Skeletal muscle satellite cell (primary cell): ENCODE measurements at regions not wholly inside any gene's neighbourhood (a gene's known extent, or its start where the extent isn't known, plus 50 kb on each side); places are given as distances from the start of the nearest gene placed in this dataset.
"Not testable (repeated sequence)": the region's sequence is repeated elsewhere in the genome, so short reads cannot be mapped to it uniquely, and the experiment has no call there.

Experiments
- H3K27me3 ChIP-seq: 2 replicates; pipeline ENCODE4 v1.7.0; 2013; ENCODE audit warnings: low read length; ENCODE audit not compliant: control insufficient read depth, insufficient read depth
- H3K36me3 ChIP-seq: 2 replicates; pipeline ENCODE4 v1.7.0; 2013; ENCODE audit warnings: mild to moderate bottlenecking, control low read depth, low read length; ENCODE audit not compliant: insufficient read depth
- H3K4me1 ChIP-seq: 2 replicates; pipeline ENCODE4 v1.7.0; 2013; ENCODE audit warnings: low read length; ENCODE audit not compliant: control insufficient read depth, insufficient read depth
- H3K4me2 ChIP-seq: 2 replicates; pipeline ENCODE4 v1.7.0; 2013; ENCODE audit warnings: mild to moderate bottlenecking, low read length
- H3K4me3 ChIP-seq: 2 replicates; pipeline ENCODE4 v1.7.0; 2013; ENCODE audit warnings: low read length
- H3K9ac ChIP-seq: 2 replicates; pipeline ENCODE4 v1.7.0; 2013; ENCODE audit warnings: mild to moderate bottlenecking, low read depth, low read length, moderate library complexity
- H3K9me3 ChIP-seq: replicated peaks from 2 replicates; pipeline ENCODE4 v1.7.0; 2013; ENCODE audit warnings: mild to moderate bottlenecking, control low read depth, low read length

DNA sequence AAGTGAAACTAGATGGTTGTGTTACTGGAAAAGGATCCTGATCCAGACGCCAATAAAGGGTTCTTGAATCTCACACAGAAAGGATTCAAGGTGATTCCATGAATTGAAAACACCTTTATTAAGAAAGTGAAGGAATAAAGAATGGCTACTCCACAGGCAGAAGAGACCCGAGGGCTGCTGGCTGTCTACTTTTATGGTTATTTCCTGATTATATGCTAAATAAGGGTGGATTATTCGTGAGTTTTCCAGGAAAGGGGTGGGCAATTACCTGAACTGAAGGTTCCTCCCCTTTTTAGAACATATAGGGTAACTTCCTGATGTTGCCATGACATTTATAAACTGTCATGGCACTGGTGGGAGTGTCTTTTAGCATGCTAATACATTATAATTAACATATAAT, 50.9 kb upstream of the WARS2 start:
- no peak overlapping the region for H3K4me2 ChIP-seq
- no peak overlapping the region for H3K9ac ChIP-seq
- no peak overlapping the region for H3K4me3 ChIP-seq
- no peaks in the 10 kb centered on the region for H3K36me3 ChIP-seq
- H3K4me1 ChIP-seq, result no peaks in the 10 kb centered on the region
- no peaks in the 10 kb centered on the region for H3K27me3 ChIP-seq
- no peaks in the 10 kb centered on the region for H3K9me3 ChIP-seq

DNA sequence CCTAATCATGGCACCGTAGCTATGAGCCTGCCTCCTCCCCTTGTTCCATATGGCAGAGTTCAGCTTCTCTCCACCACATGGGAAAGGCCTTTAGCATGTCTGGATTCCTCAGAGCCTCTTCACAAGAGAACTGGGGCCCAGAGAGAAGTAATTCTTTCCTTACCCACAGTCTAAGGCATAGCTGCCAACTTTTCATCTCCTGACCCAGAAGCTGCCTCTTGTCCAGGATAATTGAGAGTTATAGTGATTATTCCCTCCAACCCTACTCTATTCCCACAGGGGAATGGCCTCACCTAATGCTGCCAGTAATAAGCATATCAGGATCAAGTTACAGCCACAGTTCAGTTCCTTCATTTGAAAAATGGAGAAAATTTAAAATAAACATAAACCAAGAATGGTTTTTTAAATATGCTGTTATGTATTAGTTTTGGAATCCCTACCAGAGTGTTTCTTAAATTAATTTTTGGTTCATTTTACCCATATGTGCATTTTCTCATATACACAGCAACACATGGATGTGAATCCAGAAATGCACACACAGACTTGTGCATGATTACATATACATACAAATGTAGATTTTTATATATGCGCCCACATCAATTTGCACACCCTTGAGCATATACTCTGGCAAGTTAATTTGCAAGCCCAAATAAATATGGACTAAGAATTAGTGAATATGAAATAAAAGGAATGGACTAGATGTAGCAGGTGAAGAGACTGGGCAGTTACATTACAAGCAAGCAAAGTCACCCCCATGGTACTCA, 63.9 kb upstream of the WARS2 start:
- Histone ChIP-seq H3K27me3 (no peaks in the 10 kb centered on the region), H3K36me3 (no peaks in the 10 kb centered on the region), H3K9ac (no peak overlapping the region), H3K4me3 (no peak overlapping the region), H3K9me3 (no peaks in the 10 kb centered on the region), H3K4me1 (no peaks in the 10 kb centered on the region), H3K4me2 (no peak overlapping the region)

DNA sequence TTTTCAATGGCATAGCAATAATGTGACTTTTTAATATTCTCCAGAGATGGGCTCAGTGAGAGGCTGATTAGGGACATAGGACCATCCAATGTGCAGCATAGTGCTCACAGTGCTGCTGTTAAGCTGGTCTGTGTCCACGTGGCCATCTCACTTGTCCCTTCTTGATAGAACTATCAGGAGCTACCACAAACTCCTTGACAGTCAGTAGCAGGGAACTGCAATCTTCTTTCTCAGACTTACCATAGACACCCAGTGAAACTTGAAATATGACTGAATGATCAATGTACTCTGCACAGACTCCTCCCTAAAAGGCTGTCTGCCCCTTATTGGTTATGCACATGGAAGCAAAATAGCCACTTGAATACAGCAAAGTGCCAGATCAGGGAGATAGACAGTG, 64.5 kb upstream of the WARS2 start:
- Histone ChIP-seq H3K4me1 (peaks cover under 1% of the 10 kb centered on the region), H3K9ac (no peak overlapping the region), H3K4me3 (no peak overlapping the region), H3K36me3 (no peaks in the 10 kb centered on the region), H3K9me3 (no peaks in the 10 kb centered on the region), H3K4me2 (no peak overlapping the region), H3K27me3 (no peaks in the 10 kb centered on the region)

DNA sequence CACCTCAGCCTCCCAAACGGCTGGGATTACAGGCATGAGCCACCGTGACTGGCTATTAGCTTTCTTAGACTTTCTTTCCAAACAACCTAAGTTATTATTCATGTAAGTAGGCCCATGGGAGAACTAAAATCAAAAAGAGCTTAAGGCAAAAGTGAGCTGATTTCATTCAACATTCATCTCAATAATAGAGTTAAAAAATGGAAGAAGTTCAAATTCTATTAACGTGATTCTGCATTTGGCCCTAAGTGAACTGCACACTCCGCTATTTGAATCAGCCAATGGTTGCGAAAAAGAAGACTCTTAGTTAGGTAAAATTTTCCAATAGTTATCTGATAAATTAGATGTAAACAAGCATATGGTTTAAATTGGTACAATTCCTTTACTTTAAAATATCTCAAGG, 68.6 kb upstream of the WARS2 start:
- H3K4me2 ChIP-seq, result no peak overlapping the region
- H3K9me3 ChIP-seq, result no peaks in the 10 kb centered on the region
- peaks cover 4% of the 10 kb centered on the region for H3K4me1 ChIP-seq
- H3K36me3 ChIP-seq, result no peaks in the 10 kb centered on the region
- no peak overlapping the region for H3K9ac ChIP-seq
- no peaks in the 10 kb centered on the region for H3K27me3 ChIP-seq
- H3K4me3 ChIP-seq, result no peak overlapping the region

DNA sequence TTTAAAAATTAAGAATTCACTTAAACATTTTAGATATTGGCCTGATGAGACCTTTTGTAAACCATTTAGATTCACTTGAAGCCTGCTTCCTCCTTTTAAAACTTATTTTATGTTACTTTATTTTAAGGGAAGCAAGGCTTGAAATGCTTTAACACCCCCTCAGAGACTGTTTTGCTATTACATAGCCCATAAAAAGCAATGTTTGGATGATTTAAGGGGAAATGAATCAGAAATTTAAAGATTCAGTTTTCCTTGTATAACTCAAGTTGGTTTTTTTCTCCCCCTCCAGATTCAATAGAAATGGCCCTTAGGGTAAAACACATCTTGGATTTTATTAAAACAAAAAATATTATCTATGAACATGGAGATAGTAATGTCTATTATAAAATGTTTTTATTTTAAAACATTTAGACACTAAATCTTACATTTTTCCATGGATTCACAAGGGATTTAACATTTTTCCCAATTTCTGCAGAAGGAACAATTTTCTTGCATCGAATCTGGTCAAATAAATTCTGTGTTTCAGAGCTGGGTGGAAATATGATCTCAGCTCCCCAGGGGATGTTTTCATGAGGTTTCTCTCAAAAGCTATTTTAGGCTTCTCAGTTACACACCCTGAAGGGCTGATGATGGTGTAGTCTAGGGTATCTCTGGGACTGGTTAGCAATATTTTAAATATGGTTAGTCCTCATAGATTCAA, 69.3 kb upstream of the WARS2 start:
- H3K27me3 ChIP-seq, result no peaks in the 10 kb centered on the region
- no peaks in the 10 kb centered on the region for H3K36me3 ChIP-seq
- H3K4me1 ChIP-seq, result peaks cover 4% of the 10 kb centered on the region
- H3K9me3 ChIP-seq, result no peaks in the 10 kb centered on the region
- no peak overlapping the region for H3K9ac ChIP-seq
- H3K4me2 ChIP-seq, result no peak overlapping the region
- H3K4me3 ChIP-seq, result no peak overlapping the region

DNA sequence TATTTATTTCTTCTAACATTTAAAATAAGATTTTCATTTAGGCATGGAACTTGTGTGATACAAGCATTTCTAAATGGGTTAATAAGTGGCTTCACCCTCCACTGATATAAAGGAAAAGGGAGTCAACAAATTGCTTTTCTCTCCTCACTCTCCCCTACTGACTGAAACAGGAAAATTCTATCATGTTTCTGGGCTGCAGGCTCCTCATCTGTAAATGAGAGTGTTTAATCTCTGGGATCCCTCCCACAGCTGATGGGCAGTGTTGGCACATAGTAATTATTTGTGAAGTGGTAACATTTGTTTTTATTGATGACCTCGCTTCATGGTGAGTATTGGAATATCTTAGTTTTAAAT, 69.8 kb upstream of the WARS2 start:
- Histone ChIP-seq H3K9me3 (no peaks in the 10 kb centered on the region), H3K4me1 (peaks cover 4% of the 10 kb centered on the region), H3K4me3 (no peak overlapping the region), H3K9ac (no peak overlapping the region), H3K27me3 (no peaks in the 10 kb centered on the region), H3K36me3 (no peaks in the 10 kb centered on the region), H3K4me2 (no peak overlapping the region)

DNA sequence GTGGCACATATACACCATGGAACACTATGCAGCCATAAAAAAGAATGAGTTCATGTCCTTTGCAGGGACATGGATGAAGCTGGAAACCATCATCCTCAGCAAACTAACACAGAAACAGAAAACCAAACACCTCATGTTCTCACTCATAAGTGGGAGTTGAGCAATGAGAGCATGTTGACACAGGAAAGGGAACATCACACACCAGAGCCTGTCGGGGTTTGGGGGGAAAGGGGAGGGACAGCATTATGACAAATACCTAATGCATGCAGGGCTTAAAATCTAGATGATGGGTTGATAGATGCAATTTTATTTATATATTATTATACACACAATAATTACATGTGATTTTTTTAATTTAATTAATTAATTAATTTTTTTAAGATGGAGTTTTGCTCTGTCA, 72.8 kb upstream of the WARS2 start:
- not testable (repeated sequence) for H3K4me1 ChIP-seq, H3K4me3 ChIP-seq, H3K9me3 ChIP-seq, H3K4me2 ChIP-seq, H3K36me3 ChIP-seq, H3K9ac ChIP-seq, H3K27me3 ChIP-seq

DNA sequence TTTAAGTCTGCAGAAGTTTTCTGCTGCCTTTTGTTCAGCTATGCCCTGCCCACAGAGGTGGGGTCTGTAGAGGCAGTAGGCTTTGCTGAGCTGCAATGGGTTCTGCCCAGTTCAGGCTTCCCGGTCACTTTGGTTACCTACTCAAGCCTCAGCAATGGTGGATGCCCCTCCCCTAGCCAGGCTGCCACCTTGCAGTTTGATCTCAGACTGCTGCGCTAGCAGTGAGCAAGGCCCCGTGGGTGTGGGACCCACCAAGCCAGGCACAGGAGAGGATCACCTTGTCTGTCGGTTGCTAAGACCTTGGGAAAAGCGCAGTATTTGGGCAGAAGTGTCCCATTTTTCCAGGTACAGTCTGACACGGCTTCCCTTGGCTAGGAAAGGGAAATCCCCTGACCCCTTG, 74.5 kb upstream of the WARS2 start:
- H3K27me3 ChIP-seq, H3K4me1 ChIP-seq, H3K4me3 ChIP-seq, H3K9ac ChIP-seq, H3K9me3 ChIP-seq, H3K36me3 ChIP-seq, H3K4me2 ChIP-seq: not testable (repeated sequence)

DNA sequence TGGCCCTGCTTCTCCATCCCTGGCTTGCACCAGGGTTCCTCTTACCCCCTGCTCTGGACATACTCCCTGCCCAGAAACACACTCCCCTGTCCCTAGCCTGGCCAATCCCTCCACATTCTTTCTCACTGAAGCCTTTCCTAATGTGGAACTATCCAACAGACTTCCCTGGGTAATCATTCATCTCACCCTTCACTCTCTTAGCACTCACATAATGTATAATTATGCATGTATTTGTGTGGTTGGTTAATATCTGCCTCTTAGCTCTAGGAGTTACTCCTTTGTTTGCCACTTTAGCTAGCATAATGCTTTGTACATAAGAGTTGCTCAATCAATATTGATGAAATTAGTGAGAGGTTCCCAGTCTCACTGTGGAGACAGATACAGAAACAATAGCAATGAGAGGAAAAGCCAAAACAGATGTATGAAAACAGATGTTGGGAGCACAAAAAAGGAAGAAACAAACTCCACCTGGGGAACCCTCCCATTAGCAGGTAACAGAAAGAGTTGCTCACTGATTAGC, 76.9 kb upstream of the WARS2 start:
- H3K4me3 ChIP-seq, result no peak overlapping the region

DNA sequence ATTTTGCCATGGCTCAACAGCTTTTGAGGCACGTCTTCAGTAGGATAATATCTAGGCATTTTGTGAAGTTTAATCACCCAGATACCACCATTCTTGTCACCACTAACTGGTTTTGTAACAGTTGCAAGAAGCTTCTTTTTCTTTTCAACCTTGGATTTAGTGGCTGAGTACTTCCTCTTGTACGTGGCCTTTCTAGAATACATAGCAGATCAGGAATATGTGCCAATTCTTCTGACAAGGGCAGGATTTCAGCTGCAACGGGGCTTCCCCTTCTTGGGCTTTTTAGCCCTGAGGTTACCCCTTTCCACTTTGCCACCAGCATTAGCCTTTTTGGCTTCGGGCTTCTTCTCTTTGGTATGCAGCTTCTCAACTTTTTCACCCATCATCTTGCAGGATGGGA, 79.3 kb upstream of the WARS2 start:
- H3K27me3 ChIP-seq, result no peaks in the 10 kb centered on the region
- H3K9ac ChIP-seq, result no peak overlapping the region
- H3K4me3 ChIP-seq, result no peak overlapping the region
- no peaks in the 10 kb centered on the region for H3K9me3 ChIP-seq
- H3K4me2 ChIP-seq, result no peak overlapping the region
- H3K36me3 ChIP-seq, result no peaks in the 10 kb centered on the region
- H3K4me1 ChIP-seq, result no peaks in the 10 kb centered on the region

More for the DNA sequence above, 76.9 kb upstream of the WARS2 start:
- Histone ChIP-seq H3K4me1 (no peaks in the 10 kb centered on the region), H3K9me3 (no peaks in the 10 kb centered on the region), H3K4me2 (no peak overlapping the region), H3K9ac (no peak overlapping the region), H3K36me3 (no peaks in the 10 kb centered on the region), H3K27me3 (no peaks in the 10 kb centered on the region)

DNA sequence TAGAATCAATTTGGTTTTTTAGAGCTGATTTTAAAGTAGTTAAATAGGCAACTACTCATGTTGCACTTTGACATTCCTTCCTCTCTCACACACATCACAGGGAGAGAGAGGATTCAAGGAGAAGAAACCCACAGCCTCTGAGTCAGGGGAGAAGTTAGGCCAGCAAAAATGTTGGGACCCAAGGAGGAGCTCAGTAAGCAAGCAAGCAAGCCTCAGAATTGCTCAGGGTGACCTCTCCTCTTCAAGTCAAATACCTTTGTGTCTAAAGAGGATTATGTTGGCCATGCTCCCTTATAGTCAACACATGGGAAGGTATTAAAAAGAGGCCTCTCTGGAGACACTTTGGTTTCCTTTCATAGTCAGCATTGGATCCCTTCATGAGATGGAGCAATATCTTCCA, 80.5 kb upstream of the WARS2 start:
- Histone ChIP-seq H3K36me3 (no peaks in the 10 kb centered on the region), H3K9ac (no peak overlapping the region), H3K9me3 (no peaks in the 10 kb centered on the region), H3K4me1 (no peaks in the 10 kb centered on the region), H3K4me2 (no peak overlapping the region), H3K4me3 (no peak overlapping the region), H3K27me3 (no peaks in the 10 kb centered on the region)

DNA sequence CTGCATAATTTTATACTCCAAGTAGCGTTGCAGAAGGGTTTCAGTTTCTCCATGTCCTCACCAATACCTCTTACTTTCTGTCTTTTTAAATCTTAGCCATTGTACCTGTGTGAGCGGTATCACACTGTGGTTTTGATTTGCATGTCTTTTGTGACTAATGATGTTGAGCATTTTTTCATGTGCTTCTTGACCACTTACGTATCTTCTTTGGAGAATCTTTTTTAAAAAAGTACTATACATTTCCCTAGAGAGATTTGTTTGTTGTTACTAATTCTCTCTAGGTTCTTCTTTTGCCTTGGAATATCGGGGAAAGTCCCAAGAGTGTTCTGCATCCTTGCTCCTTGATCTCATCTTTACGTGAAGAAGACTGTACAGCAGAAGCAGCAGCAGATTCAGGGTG, 81.8 kb upstream of the WARS2 start:
- Histone ChIP-seq H3K4me3 (no peak overlapping the region), H3K4me2 (no peak overlapping the region), H3K36me3 (no peaks in the 10 kb centered on the region), H3K9ac (no peak overlapping the region), H3K4me1 (no peaks in the 10 kb centered on the region), H3K9me3 (no peaks in the 10 kb centered on the region), H3K27me3 (no peaks in the 10 kb centered on the region)
